ENCODE measurements at regions not wholly inside any gene's neighbourhood (a gene's known extent, or its start where the extent isn't known, plus 50 kb on each side); places are given as distances from the start of the nearest gene placed in this dataset.

- TF ChIP-seq CTCF (IDR thresholded peaks at IDR 0.05; ENCODE audit: low read length) (no peak), EZH2 (IDR thresholded peaks at IDR 0.05; ENCODE audit: borderline replicate concordance, low read length) (no peak)
Observed at GRCh38 chr5:91820874-91821273, 437.8 kb upstream of the ARRDC3 start.

All from OCI-LY1 (cell line).